ENCODE measurements at regions not wholly inside any gene's neighbourhood (a gene's known extent, or its start where the extent isn't known, plus 50 kb on each side); places are given as distances from the start of the nearest gene placed in this dataset.

GRCh38 chr14:96705422-96706092 lies 91.6 kb upstream of the VRK1 start:
- ATAC-seq: peak; percentile 45; the same call in 1 of the 3 replicates
- POLR2A ChIA-PET: no interaction called here

More at GRCh38 chr14:96705422-96706092, 91.6 kb upstream of the VRK1 start:
- peaks cover 0 to 3% of the 10 kb centered on the region in 2 experiments; a peak in 1 of 5 replicates for H3K4me1 ChIP-seq (replicated peaks in 1 of 2; ENCODE audit: control insufficient read depth in 2 of 2, insufficient read depth in 2 of 2, low read length in 2 of 2)
- H3K27ac ChIP-seq (ENCODE audit: extremely low read depth, low read depth, low read length): no peak overlapping the region
- no peak overlapping the region; the same call in 1 of the 2 replicates for H2AFZ ChIP-seq (ENCODE audit: low read depth, low read length)
- H3K9ac ChIP-seq (ENCODE audit: insufficient read depth in 1 of 2, low read depth in 2 of 2, low read length in 2 of 2): no peak overlapping the region
- no peaks in the 10 kb centered on the region for H3K79me2 ChIP-seq (ENCODE audit: control insufficient read depth, insufficient read depth, low read length)
- no peak overlapping the region for H3K4me2 ChIP-seq (ENCODE audit: insufficient read depth, low read length)
- intact Hi-C loops (cut with micrococcal nuclease): no loop called here
- TF ChIP-seq ATF7 (IDR thresholded peaks at IDR 0.05): peak; percentile 55
- no peak for TF ChIP-seq ZC3H8 (IDR thresholded peaks at IDR 0.05)
- peak; percentile 53; the same call in 1 of the 2 replicates for TF ChIP-seq ATF3 (IDR thresholded peaks at IDR 0.05)
- TF ChIP-seq ATF3 (CRISPR knock-in tag; conservative IDR thresholded peaks at IDR 0.05): no peak
- no peak for TF ChIP-seq TAF9B (IDR thresholded peaks at IDR 0.05; ENCODE audit: partially characterized antibody)
- TF ChIP-seq TFAP4 (CRISPR knock-in tag; IDR thresholded peaks at IDR 0.05; ENCODE audit: borderline replicate concordance): peak; percentile 21; the same call in 1 of the 2 replicates
- TF ChIP-seq DACH1 (IDR thresholded peaks at IDR 0.05; ENCODE audit: partially characterized antibody): peak; percentile 10
- 0 out of 2 replicates have a peak, but pooled peaks have one; percentile 29 for TF ChIP-seq JUND (IDR thresholded peaks at IDR 0.05; ENCODE audit: borderline replicate concordance, low read depth, low read length)
- peak; percentile 71; the same call in 2 of the 3 replicates for TF ChIP-seq JUND (tag; IDR thresholded peaks at IDR 0.05; ENCODE audit: borderline replicate concordance, low read depth, low read length)
- 0 out of 2 replicates have a peak, but pooled peaks have one; percentile 29 for TF ChIP-seq GABPA (tag; conservative IDR thresholded peaks at IDR 0.05; ENCODE audit: low read depth)
- FAIRE-seq: no peak
- peaks cover 25 to 57% of the 10 kb centered on the region in 2 experiments; a peak in 4 of 5 replicates for H3K27me3 ChIP-seq (ENCODE audit: control insufficient read depth in 2 of 2, insufficient read depth in 2 of 2, low read length in 2 of 2)
- no peaks in the 10 kb centered on the region for H3K9me1 ChIP-seq (ENCODE audit: control insufficient read depth, insufficient read depth, low read length)
- no peak overlapping the region for H3K4me3 ChIP-seq
- H3K36me3 ChIP-seq (ENCODE audit: control insufficient read depth, insufficient read depth, low read length): no peaks in the 10 kb centered on the region
- no peaks in the 10 kb centered on the region for H3K9me3 ChIP-seq (replicated peaks; ENCODE audit: control insufficient read depth, insufficient read depth, low read depth, low read length)
- no TSS peak for BruUV-seq (replicated peaks)
- in situ Hi-C loops (cut with MboI): no loop called here
- CTCF ChIA-PET (ENCODE audit: low intra/inter-chr PET ratio): no interaction called here
- no peaks in the 10 kb centered on the region for H4K20me1 ChIP-seq (replicated peaks; ENCODE audit: control insufficient read depth, insufficient read depth, low read length)
- whole genome bisulfite sequencing (ENCODE audit: insufficient coverage, low coverage, missing lambda C conversion rate): 1% methylated on average over 9 of the region's 10 CpGs
- no peak for DNase-seq (ENCODE audit: extremely low read depth in 1 of 4, low spot score in 3 of 4)

Data from K562 (cell line).